ENCODE measurements at regions not wholly inside any gene's neighbourhood (a gene's known extent, or its start where the extent isn't known, plus 50 kb on each side); places are given as distances from the start of the nearest gene placed in this dataset.

DNA sequence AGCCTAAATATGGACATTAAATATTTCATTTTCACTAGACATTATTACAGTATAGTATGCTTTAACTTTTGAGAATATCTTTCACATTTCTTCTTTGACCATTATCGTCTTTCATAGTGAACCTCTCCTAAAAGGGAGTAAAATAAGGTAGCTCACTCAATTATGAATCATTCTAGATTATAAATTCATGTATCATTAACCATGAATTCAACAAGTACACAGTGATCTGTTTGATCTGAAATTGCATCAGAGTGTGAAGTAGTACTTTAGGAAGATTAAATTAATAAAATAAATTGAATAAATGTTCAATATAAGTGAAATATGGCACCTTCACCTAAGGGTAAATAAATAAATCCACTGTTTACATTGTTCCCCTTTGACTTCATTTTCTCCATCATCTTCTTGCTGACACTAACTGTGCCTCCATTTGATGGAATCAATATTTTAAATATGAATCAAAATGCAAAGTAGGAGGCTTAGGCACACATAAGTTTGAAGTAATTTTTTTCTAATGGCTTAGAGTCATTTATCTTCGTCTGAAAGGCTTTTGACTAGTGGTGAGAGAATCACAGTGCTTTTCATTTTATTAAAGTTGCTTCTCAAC is 174.1 kb upstream of the MDFIC2 start:
- Histone ChIP-seq H3K4me1 (ENCODE audit: insufficient read depth, poor library complexity, severe bottlenecking) (no peaks in the 10 kb centered on the region), H3K4me3 (ENCODE audit: severe bottlenecking) (no peak overlapping the region), H3K36me3 (ENCODE audit: low read depth) (no peaks in the 10 kb centered on the region), H3K27ac (ENCODE audit: poor library complexity, severe bottlenecking) (no peak overlapping the region), H3K27me3 (ENCODE audit: insufficient read depth, poor library complexity, severe bottlenecking) (peaks cover 48% of the 10 kb centered on the region), H3K9me3 (ENCODE audit: severe bottlenecking) (no peaks in the 10 kb centered on the region)
- TF ChIP-seq CTCF (IDR thresholded peaks at IDR 0.05; ENCODE audit: poor library complexity, severe bottlenecking), result no peak
- DNase-seq (ENCODE audit: low spot score) (no peak), ATAC-seq (ENCODE audit: low read depth) (no peak)

DNA sequence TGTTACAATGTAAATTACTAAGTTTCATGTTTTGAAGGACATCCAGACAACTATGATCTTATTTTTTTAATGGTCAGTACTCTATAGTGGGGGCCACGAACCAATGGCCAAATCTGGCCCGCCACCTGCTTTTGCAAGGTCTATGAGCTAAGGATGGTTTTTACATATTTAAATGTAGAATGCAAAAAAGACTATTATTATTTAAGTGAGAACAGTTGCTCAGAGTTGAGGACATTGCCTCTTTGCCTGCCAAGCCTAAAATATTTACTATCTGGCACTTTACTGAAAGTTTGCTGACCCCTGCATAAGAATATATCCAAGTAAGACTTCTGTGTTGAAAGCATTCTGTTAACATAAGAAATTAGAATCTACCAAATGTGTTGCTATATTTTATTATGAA is 163.7 kb upstream of the MDFIC2 start:
- Histone ChIP-seq H3K4me1 (ENCODE audit: insufficient read depth, poor library complexity, severe bottlenecking) (no peaks in the 10 kb centered on the region), H3K36me3 (ENCODE audit: low read depth) (no peaks in the 10 kb centered on the region), H3K27me3 (ENCODE audit: insufficient read depth, poor library complexity, severe bottlenecking) (peaks cover 7% of the 10 kb centered on the region), H3K9me3 (ENCODE audit: severe bottlenecking) (no peaks in the 10 kb centered on the region), H3K27ac (ENCODE audit: poor library complexity, severe bottlenecking) (no peak overlapping the region), H3K4me3 (ENCODE audit: severe bottlenecking) (no peak overlapping the region)
- TF ChIP-seq CTCF (IDR thresholded peaks at IDR 0.05; ENCODE audit: poor library complexity, severe bottlenecking), result no peak
- ATAC-seq (ENCODE audit: low read depth) (no peak), DNase-seq (ENCODE audit: low spot score) (no peak)

GRCh38 chr3:70471464-70472342 is 159.3 kb upstream of the MDFIC2 start:
- Histone ChIP-seq H3K4me3 (ENCODE audit: severe bottlenecking) (no peak overlapping the region), H3K9me3 (ENCODE audit: severe bottlenecking) (no peaks in the 10 kb centered on the region), H3K27ac (ENCODE audit: poor library complexity, severe bottlenecking) (no peak overlapping the region), H3K4me1 (ENCODE audit: insufficient read depth, poor library complexity, severe bottlenecking) (no peaks in the 10 kb centered on the region), H3K27me3 (ENCODE audit: insufficient read depth, poor library complexity, severe bottlenecking) (peaks cover 15% of the 10 kb centered on the region), H3K36me3 (ENCODE audit: low read depth) (no peaks in the 10 kb centered on the region)
- no peak for TF ChIP-seq CTCF (IDR thresholded peaks at IDR 0.05; ENCODE audit: poor library complexity, severe bottlenecking)
- no peak for ATAC-seq (ENCODE audit: low read depth)
- DNase-seq (ENCODE audit: low spot score), result no peak

GRCh38 chr3:70466096-70466495 is 153.7 kb upstream of the MDFIC2 start:
- DNase-seq (ENCODE audit: low spot score) (no peak), ATAC-seq (ENCODE audit: low read depth) (no peak)

More at GRCh38 chr3:70466096-70466495, 153.7 kb upstream of the MDFIC2 start:
- no peak overlapping the region for H3K27ac ChIP-seq (ENCODE audit: poor library complexity, severe bottlenecking)
- no peaks in the 10 kb centered on the region for H3K36me3 ChIP-seq (ENCODE audit: low read depth)
- no peaks in the 10 kb centered on the region for H3K4me1 ChIP-seq (ENCODE audit: insufficient read depth, poor library complexity, severe bottlenecking)
- H3K9me3 ChIP-seq (ENCODE audit: severe bottlenecking), result no peaks in the 10 kb centered on the region
- peaks cover 28% of the 10 kb centered on the region for H3K27me3 ChIP-seq (ENCODE audit: insufficient read depth, poor library complexity, severe bottlenecking)
- no peak for TF ChIP-seq CTCF (IDR thresholded peaks at IDR 0.05; ENCODE audit: poor library complexity, severe bottlenecking)
- H3K4me3 ChIP-seq (ENCODE audit: severe bottlenecking), result no peak overlapping the region

Data from RWPE2 (cell line).